ENCODE measurements at regions not wholly inside any gene's neighbourhood (a gene's known extent, or its start where the extent isn't known, plus 50 kb on each side); places are given as distances from the start of the nearest gene placed in this dataset.

DNA sequence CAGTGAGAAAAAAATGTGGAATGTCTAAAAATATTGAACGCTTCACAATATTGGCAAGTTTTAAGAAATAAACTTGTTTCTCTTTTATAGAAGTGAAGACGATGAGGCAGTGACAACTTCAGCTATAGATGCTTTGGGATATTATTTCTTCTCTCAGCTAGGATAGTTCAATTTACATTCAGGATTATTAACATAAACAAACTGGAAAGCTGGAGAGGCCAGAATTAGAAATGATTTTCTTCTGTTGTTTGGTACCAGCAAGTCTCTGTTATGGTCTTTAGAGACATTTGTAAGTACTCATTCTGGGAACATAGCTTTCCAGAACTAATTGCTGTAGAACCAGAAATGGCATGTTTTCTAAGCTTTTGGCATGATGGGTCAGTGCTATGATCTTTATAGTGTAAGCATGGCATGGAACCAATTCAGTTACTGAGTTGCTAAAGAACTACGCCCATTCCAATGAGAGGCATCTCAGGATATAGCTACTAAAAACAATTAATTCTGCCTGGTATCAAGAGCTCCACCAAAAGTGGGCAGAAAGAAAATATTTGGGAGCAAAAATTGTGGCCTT lies 599.5 kb upstream of the B3GALT2 start (continued):
- TF ChIP-seq, protein P1, sequence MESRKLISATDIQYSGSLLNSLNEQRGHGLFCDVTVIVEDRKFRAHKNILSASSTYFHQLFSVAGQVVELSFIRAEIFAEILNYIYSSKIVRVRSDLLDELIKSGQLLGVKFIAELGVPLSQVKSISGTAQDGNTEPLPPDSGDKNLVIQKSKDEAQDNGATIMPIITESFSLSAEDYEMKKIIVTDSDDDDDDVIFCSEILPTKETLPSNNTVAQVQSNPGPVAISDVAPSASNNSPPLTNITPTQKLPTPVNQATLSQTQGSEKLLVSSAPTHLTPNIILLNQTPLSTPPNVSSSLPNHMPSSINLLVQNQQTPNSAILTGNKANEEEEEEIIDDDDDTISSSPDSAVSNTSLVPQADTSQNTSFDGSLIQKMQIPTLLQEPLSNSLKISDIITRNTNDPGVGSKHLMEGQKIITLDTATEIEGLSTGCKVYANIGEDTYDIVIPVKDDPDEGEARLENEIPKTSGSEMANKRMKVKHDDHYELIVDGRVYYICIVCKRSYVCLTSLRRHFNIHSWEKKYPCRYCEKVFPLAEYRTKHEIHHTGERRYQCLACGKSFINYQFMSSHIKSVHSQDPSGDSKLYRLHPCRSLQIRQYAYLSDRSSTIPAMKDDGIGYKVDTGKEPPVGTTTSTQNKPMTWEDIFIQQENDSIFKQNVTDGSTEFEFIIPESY (IDR thresholded peaks at IDR 0.05; ENCODE audit: extremely low read depth, insufficient replicate concordance, low read length) = no peak
- TF ChIP-seq ZNF274 (IDR thresholded peaks at IDR 0.05; ENCODE audit: low read depth, low read length) = no peak
- no peak for TF ChIP-seq CEBPB (IDR thresholded peaks at IDR 0.05; ENCODE audit: low read depth)
- TF ChIP-seq YY1 (IDR thresholded peaks at IDR 0.05; ENCODE audit: extremely low read depth, insufficient replicate concordance, low read depth, low read length) = no peak
- TF ChIP-seq, protein P2, sequence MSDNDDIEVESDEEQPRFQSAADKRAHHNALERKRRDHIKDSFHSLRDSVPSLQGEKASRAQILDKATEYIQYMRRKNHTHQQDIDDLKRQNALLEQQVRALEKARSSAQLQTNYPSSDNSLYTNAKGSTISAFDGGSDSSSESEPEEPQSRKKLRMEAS (IDR thresholded peaks at IDR 0.05) = no peak
- TF ChIP-seq TCF7L2 (IDR thresholded peaks at IDR 0.05; ENCODE audit: borderline replicate concordance, extremely low read depth, insufficient read depth, insufficient read length) = no peak

DNA sequence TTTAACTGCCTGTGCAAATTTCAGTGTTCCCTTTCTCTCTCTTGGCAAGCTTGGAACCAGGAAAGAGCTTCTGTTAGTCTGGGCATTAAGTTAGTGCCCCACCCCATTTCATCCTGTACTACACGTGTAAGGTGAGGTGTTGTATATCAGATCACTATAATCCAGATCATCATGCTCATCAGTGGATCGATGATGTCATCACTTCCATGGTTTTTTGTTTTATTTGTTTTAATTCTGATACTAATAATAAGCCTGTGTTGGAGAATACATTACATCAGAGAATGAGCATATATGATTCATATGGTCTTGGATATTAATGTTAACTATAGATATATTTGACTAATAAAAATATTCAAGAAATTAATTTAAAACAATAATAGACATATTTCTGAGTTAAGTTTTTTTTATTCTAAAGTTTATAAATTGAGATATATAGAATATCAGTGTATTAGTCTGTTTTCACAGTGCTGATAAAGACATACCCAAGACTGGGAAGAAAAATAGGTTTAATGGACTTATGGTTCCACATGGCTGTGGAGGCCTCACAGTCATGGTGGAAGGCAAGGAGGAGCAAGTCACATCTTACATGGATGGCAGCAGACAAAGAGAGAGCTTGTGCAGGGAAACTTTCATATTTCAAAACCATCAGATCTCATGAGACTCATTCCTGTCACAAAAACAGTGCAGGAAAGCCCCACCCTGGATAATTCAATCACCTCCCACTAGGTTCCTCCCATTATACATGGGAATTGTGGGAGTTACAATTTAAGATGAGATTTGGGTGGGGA lies 588.3 kb upstream of the B3GALT2 start:
- no peak overlapping the region for H3K4me3 ChIP-seq (replicated peaks in 1 of 2; ENCODE audit: low read depth in 1 of 2, low read length in 2 of 2)
- intact Hi-C loops (cut with micrococcal nuclease) = no loop called here
- no peaks in the 10 kb centered on the region for H3K4me1 ChIP-seq (ENCODE audit: control insufficient read depth in 1 of 2, insufficient read depth in 2 of 2, low read length in 2 of 2)
- ChIA-PET RAD21 (ENCODE audit: low non-redundant PET in 1 of 2, low total read pairs in 2 of 2, uncharacterized antibody in 2 of 2, unreplicated experiment in 2 of 2) (no interaction called here), CTCF (no interaction called here), POLR2A (no interaction called here)
- H3K9ac ChIP-seq (ENCODE audit: low read length) = no peak overlapping the region
- no peaks in the 10 kb centered on the region for H3K27me3 ChIP-seq (ENCODE audit: insufficient read depth, low read length)
- DNase-seq (ENCODE audit: low read depth, low spot score) = no peak
- H3K27ac ChIP-seq (ENCODE audit: low read depth, low read length) = no peak overlapping the region
- H2AFZ ChIP-seq (ENCODE audit: low read depth, low read length, poor library complexity, severe bottlenecking) = no peak overlapping the region
- H3K4me2 ChIP-seq (ENCODE audit: low read length) = no peak overlapping the region
- H3K9me3 ChIP-seq (ENCODE audit: control insufficient read depth in 1 of 2, insufficient read depth in 1 of 2, low read depth in 1 of 2, low read length in 2 of 2) = no peaks in the 10 kb centered on the region
- no peaks in the 10 kb centered on the region for H4K20me1 ChIP-seq (ENCODE audit: insufficient read depth)
- H3K9me2 ChIP-seq (ENCODE audit: insufficient read depth) = no peaks in the 10 kb centered on the region
- TF ChIP-seq EZH2phosphoT487 (IDR thresholded peaks at IDR 0.05; ENCODE audit: borderline replicate concordance) (no peak), SIN3A (IDR thresholded peaks at IDR 0.05; ENCODE audit: low read depth) (no peak), POLR2A (IDR thresholded peaks at IDR 0.05; ENCODE audit: borderline replicate concordance, extremely low read depth, insufficient read depth, insufficient read length) (no peak), ZNF274 (IDR thresholded peaks at IDR 0.05; ENCODE audit: low read depth, low read length) (no peak), JUND (IDR thresholded peaks at IDR 0.05) (no peak), YY1 (IDR thresholded peaks at IDR 0.05; ENCODE audit: extremely low read depth, insufficient replicate concordance, low read depth, low read length) (no peak)
- TF ChIP-seq, protein P3, sequence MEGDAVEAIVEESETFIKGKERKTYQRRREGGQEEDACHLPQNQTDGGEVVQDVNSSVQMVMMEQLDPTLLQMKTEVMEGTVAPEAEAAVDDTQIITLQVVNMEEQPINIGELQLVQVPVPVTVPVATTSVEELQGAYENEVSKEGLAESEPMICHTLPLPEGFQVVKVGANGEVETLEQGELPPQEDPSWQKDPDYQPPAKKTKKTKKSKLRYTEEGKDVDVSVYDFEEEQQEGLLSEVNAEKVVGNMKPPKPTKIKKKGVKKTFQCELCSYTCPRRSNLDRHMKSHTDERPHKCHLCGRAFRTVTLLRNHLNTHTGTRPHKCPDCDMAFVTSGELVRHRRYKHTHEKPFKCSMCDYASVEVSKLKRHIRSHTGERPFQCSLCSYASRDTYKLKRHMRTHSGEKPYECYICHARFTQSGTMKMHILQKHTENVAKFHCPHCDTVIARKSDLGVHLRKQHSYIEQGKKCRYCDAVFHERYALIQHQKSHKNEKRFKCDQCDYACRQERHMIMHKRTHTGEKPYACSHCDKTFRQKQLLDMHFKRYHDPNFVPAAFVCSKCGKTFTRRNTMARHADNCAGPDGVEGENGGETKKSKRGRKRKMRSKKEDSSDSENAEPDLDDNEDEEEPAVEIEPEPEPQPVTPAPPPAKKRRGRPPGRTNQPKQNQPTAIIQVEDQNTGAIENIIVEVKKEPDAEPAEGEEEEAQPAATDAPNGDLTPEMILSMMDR (IDR thresholded peaks at IDR 0.05 in 2 of 3, conservative IDR thresholded peaks at IDR 0.05 in 1 of 3; ENCODE audit: borderline replicate concordance in 1 of 3, insufficient read depth in 1 of 3, low read depth in 2 of 3, low read length in 2 of 3) = no peak
- no TSS peak for BruUV-seq (replicated peaks)
- H3K79me2 ChIP-seq (ENCODE audit: insufficient read depth, low read length) = no peaks in the 10 kb centered on the region
- no peaks in the 10 kb centered on the region for H3K36me3 ChIP-seq (ENCODE audit: control insufficient read depth in 1 of 2, insufficient read depth in 2 of 2, low read length in 2 of 2)
- no peak for ATAC-seq

All from HCT116 (cell line).